ENCODE measurements at regions not wholly inside any gene's neighbourhood (a gene's known extent, or its start where the extent isn't known, plus 50 kb on each side); places are given as distances from the start of the nearest gene placed in this dataset.
A peak's percentile ranks its signal among the peaks of the same experiment; 100 is the strongest.

- DNase-seq: no peak
These were observed 133.0 kb upstream of the PLCB4 start for GRCh38 chr20:8935878-8936277.

- DNase-seq: no peak
These were observed 130.4 kb upstream of the PLCB4 start for GRCh38 chr20:8938532-8938931.

GRCh38 chr20:8940326-8940725, 128.6 kb upstream of the PLCB4 start:
- DNase-seq: no peak

GRCh38 chr20:8943631-8944030, 125.3 kb upstream of the PLCB4 start:
- no peak for DNase-seq

- no peak for DNase-seq
These were observed 122.6 kb upstream of the PLCB4 start for GRCh38 chr20:8946036-8946940.

- DNase-seq: no peak
These were observed 120.4 kb upstream of the PLCB4 start for GRCh38 chr20:8948442-8949020.

- no peak for DNase-seq
These were observed 117.7 kb upstream of the PLCB4 start for GRCh38 chr20:8951164-8951563.

GRCh38 chr20:8952721-8953120, 116.2 kb upstream of the PLCB4 start:
- DNase-seq: no peak

- DNase-seq: no peak
These were observed 115.6 kb upstream of the PLCB4 start for GRCh38 chr20:8953300-8953699.

GRCh38 chr20:8960241-8960640, 108.6 kb upstream of the PLCB4 start:
- no peak for DNase-seq

- DNase-seq: no peak
These were observed 105.6 kb upstream of the PLCB4 start for GRCh38 chr20:8963330-8963729.

- no peak for DNase-seq
These were observed 103.8 kb upstream of the PLCB4 start for GRCh38 chr20:8964959-8965562.

- DNase-seq: no peak
These were observed 101.1 kb upstream of the PLCB4 start for GRCh38 chr20:8967641-8968245.

GRCh38 chr20:8969146-8969583, 99.7 kb upstream of the PLCB4 start:
- DNase-seq: no peak

GRCh38 chr20:8971669-8972316, 97.1 kb upstream of the PLCB4 start:
- DNase-seq: peak; percentile 73

GRCh38 chr20:8972963-8973705, 95.8 kb upstream of the PLCB4 start:
- no peak for DNase-seq

GRCh38 chr20:8974009-8974708, 94.7 kb upstream of the PLCB4 start:
- DNase-seq: no peak

GRCh38 chr20:8981482-8981881, 87.4 kb upstream of the PLCB4 start:
- no peak for DNase-seq

GRCh38 chr20:8983478-8984345, 85.2 kb upstream of the PLCB4 start:
- DNase-seq: no peak

- DNase-seq: no peak
These were observed 82.3 kb upstream of the PLCB4 start for GRCh38 chr20:8986631-8987030.

- no peak for DNase-seq
These were observed 78.1 kb upstream of the PLCB4 start for GRCh38 chr20:8990770-8991169.

Data from hematopoietic multipotent progenitor cell treated with erythropoietin and hydrocortisone succinate and interleukin-3 and kit ligand, for 8 days (in vitro differentiated cells).